VCaP (cell line): ENCODE measurements at regions not wholly inside any gene's neighbourhood (a gene's known extent, or its start where the extent isn't known, plus 50 kb on each side); places are given as distances from the start of the nearest gene placed in this dataset.

Source experiments
- H3K27ac ChIP-seq: fragments of 450-650 bp; 2 replicates; pipeline ENCODE4 v1.5.1; 2017
- CTCF ChIP-seq: fragments of 450-650 bp; conservative IDR thresholded peaks from 2 replicates; pipeline ENCODE4 v1.5.1; 2017; ENCODE audit warnings: mild to moderate bottlenecking, moderate library complexity

DNA sequence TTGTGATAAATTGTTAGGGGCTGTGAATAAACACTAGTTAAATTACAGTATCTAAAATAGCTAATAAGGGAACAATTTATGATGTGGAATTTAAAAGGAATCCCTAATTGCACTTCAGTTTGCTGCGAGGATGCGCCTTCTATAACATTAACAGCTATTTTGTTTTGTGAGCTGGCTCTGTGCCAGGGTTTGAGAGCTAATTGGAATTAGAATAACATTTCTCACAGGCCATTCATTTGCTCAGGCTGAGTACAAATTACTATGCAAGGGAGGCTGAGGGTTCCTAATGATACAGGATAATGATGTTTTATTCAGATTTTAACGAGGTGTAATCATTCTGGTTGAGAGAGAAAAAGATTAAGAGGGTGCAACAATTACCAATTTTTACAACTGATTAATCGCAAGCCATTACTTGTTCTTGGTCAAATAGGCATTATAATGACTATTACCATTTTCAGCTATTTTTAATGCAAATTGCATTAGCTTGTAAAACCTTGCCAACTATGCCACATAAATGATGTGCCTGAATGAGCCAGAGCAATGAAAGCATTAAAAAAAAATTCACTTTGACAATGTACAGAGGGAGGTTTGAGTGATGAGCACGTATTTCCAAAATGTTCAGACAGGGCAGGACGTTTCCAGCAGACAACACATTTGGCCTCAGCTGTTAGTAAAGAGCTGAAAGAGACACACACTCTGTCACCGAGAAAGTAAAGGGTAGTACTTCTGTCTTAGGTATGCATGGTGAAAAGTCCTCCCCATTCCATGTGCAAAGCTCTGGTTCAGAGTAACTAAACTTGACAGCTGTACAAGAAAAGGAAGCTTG, 576.5 kb downstream of the TLE1 start:
- no peak for TF ChIP-seq CTCF
- H3K27ac ChIP-seq: no peak overlapping the region

- H3K27ac ChIP-seq: no peak overlapping the region
- TF ChIP-seq CTCF: no peak
These were observed 580.5 kb downstream of the TLE1 start for GRCh38 chr9:81108821-81109220.

DNA sequence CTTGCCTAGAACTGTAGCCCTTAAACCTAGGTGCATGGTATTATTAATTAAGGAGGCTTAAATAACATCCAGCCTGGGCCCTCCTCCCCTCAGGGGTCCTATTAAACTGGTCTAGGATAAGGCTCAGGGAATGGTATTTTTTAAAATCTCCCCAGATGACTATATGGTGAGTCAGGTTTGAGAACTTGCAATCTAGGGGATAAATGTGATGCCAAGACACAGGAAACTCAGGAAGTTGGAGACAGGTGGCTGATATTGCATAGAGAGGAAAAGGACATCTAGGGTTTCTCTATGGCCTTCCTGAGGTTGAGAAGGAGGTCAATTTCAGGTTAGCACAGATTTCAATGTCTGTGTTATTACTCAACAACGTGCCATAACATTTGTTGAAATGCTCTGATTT, 581.0 kb downstream of the TLE1 start:
- H3K27ac ChIP-seq: no peak overlapping the region
- no peak for TF ChIP-seq CTCF

DNA sequence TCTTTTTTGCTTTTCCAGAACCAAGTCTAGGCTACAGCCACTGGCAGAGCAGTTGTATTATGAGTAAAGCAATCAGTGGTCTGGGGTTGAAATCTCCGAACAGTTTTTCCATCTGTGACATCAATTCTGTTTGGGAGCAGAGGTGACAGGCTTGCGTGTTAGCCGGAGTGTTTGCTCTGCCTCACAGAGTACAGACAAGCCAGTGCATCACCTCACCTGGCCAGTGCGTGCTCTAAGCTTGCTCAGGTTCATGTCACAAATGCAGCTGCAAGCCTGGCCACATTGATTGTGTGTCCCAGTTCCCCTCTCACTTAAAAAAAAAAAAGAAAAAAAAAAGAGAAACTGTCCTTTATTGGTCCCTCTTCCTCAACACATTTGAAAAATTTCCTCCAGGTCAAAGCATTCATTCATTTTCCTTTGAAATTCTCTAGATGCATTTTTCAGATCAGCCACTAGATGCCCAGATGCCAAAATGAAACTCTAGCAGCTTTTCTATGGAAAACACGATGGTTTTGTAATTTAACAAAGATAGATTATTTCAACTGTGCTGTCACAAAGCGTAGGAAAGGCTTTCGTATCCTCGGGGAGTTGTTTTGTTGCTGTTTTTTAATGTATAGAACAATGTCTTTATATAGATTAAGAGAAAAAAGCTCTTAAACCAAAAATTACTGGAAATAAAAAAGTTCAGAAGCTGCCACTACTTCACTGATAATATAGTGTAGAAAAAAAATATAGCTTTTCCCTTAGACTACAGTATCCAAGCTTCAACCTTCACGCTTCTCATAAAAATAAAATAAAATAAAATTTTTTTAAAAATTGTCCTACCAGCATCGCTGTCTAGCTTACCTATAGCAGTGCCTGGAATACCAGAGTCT, 585.5 kb downstream of the TLE1 start:
- no peak overlapping the region; the same call in 1 of the 2 replicates for H3K27ac ChIP-seq
- TF ChIP-seq CTCF: peak; percentile 71

DNA sequence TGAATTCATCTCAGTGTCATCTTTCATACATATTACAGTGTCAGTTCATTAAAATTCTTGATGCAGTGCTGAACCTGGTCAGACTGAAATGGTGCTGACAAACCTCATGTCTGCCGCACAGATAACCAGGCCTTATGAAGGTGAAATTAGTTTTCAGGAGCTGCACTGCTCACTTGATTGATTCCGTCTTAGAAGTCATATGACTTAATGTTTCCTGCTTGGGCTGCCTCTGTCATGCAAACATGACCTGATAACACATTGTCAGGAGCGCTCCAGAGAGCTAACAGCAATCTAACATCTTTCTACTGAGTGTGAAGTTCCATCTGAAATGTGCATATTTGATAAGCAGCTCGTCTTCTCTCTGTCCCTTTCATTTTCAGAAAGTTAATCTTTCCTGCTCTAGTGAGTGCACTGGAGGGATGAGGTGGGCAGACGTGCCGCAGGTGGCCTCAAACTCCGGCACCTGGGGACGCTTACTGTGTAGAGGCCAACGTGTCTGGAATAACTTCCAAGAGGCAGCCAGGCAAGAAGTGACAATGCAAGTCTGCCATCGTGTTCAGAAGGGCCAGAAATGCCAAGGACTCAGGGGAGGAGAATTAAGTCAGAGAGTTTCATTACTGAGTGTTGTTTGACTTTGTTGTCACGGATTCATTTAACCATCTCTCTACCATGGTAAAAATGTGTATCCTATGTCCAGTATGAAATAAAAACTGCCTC, 592.1 kb downstream of the TLE1 start:
- H3K27ac ChIP-seq: no peak overlapping the region
- TF ChIP-seq CTCF: no peak

DNA sequence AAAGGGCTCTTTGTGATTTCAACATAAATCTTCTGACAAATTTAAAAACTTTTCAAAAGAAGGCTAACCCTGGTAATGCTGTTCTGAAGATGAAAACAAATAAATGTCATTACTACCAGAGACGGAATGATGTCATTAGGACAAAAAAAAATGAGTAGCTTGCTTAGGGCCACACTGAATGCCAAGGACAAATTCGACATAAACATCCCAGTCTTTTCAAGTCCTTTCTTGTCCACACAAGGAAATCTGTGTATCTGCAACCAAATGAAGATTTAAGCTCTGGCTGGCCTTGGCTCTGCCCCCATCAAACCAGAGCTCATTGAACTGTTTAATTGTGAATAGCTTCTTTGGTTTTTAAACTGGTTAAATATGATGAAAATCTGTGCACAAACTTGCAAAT, 592.7 kb downstream of the TLE1 start:
- no peak for TF ChIP-seq CTCF
- H3K27ac ChIP-seq: no peak overlapping the region

DNA sequence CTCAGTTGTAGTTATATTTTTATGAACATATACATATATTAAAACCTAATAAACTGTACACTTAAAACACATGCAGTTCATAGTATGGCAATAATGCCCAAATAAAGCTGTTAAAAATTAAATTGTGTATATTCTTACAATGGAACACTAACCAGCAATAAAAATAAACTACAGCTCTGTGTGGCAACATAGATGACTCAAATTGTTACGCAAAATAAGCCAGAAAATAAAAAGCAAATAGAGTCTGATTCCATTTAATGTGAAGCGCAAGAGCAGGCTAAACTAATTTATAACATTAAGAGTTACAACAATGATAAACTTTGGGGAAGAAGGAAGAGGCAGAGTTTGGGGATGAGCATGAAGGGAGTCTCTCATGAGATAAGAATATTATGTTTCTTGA, 597.3 kb downstream of the TLE1 start:
- H3K27ac ChIP-seq: no peak overlapping the region
- TF ChIP-seq CTCF: no peak
